Esophagus (tissue), 2 donors: ENCODE measurements at regions not wholly inside any gene's neighbourhood (a gene's known extent, or its start where the extent isn't known, plus 50 kb on each side); places are given as distances from the start of the nearest gene placed in this dataset.

Experiments
- H3K27ac ChIP-seq, 2 donors: one replicate each; pipeline ENCODE4 v1.5.1; 2013; ENCODE audit warnings: low read depth in 2 of 2, mild to moderate bottlenecking in 2 of 2, inconsistent platforms in 1 of 2, low read length in 1 of 2, moderate library complexity in 1 of 2
- H3K27me3 ChIP-seq, 2 donors: one replicate each; pipeline ENCODE4 v1.6.1; 2013; ENCODE audit warnings: low read length in 2 of 2, control low read depth in 1 of 2, mild to moderate bottlenecking in 1 of 2; ENCODE audit not compliant: insufficient read depth in 2 of 2, control insufficient read depth in 1 of 2
- H3K36me3 ChIP-seq, 2 donors: one replicate each; pipeline ENCODE4 v1.6.1; 2013; ENCODE audit warnings: low read length in 1 of 2; ENCODE audit not compliant: control insufficient read depth in 2 of 2, insufficient read depth in 2 of 2
- H3K4me1 ChIP-seq, 2 donors: one replicate each; pipeline ENCODE4 v1.6.1; 2013; ENCODE audit warnings: low read length in 1 of 2; ENCODE audit not compliant: control insufficient read depth in 2 of 2, insufficient read depth in 2 of 2
- H3K4me3 ChIP-seq, 2 donors: one replicate each; pipeline ENCODE4 v1.5.1; 2013; ENCODE audit warnings: low read length in 2 of 2, mild to moderate bottlenecking in 2 of 2, low read depth in 1 of 2, moderate library complexity in 1 of 2
- H3K9me3 ChIP-seq, 2 donors: one replicate each; pipeline ENCODE4 v1.6.1; 2013; ENCODE audit warnings: mild to moderate bottlenecking in 2 of 2, low read depth in 1 of 2, low read length in 1 of 2, moderate library complexity in 1 of 2; ENCODE audit not compliant: control insufficient read depth in 2 of 2, insufficient read depth in 1 of 2
- WGBS, 2 donors: extraction: QIAGEN DNeasy Blood & Tissue Kit; methylation state at CpG; one replicate each; pipeline ENCODE4 v1.1.7; 2013; 5-methylcytosine and 5-hydroxymethylcytosine counted together
- donor health status: healthy with polysubstance abuse.
- donor health status: Bipolar disorder and iron deficiency.

- Histone ChIP-seq H3K27ac (no peak overlapping the region), H3K27me3 (no peaks in the 10 kb centered on the region), H3K9me3 (no peaks in the 10 kb centered on the region), H3K4me1 (no peaks in the 10 kb centered on the region), H3K4me3 (no peak overlapping the region), H3K36me3 (no peaks in the 10 kb centered on the region)
- WGBS, 2 donors = 54 to 60% methylated on average over 3 of the region's 3 CpGs
Observed at GRCh38 chr16:55133654-55134053, 190.3 kb upstream of the IRX6 start.

- no peaks in the 10 kb centered on the region for H3K36me3 ChIP-seq
- no peaks in the 10 kb centered on the region for H3K9me3 ChIP-seq
- no peak overlapping the region for H3K27ac ChIP-seq
- no peaks in the 10 kb centered on the region for H3K27me3 ChIP-seq
- H3K4me3 ChIP-seq = no peak overlapping the region
- 92 to 96% methylated on average over 1 of the region's 1 CpG for WGBS, 2 donors
- H3K4me1 ChIP-seq = no peaks in the 10 kb centered on the region
Observed at GRCh38 chr16:55136356-55137150, 187.4 kb upstream of the IRX6 start.

DNA sequence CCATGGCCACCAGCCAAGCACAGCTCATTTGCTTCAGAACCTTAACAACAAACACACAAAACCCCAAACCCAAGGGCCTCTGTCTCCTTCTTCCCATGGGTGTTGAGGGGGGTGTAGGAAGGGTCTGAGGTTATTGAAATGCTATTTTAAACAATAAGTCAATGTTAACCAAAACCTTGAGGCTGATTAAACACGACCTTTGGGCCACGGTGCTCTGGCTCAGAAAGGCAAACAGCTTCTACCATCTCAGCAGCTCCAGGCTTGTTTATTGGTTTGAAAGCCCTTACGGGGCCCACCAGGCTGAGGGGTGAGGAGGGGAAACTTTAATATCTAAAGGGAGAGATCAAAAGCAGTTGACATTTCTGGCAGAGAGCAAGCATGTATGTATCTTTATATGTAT, 185.7 kb upstream of the IRX6 start:
- no peak overlapping the region for H3K27ac ChIP-seq
- WGBS, 2 donors = 52 to 58% methylated on average over 3 of the region's 3 CpGs
- H3K27me3 ChIP-seq = no peaks in the 10 kb centered on the region
- no peaks in the 10 kb centered on the region for H3K4me1 ChIP-seq
- no peak overlapping the region for H3K4me3 ChIP-seq
- H3K9me3 ChIP-seq = no peaks in the 10 kb centered on the region
- H3K36me3 ChIP-seq = no peaks in the 10 kb centered on the region

DNA sequence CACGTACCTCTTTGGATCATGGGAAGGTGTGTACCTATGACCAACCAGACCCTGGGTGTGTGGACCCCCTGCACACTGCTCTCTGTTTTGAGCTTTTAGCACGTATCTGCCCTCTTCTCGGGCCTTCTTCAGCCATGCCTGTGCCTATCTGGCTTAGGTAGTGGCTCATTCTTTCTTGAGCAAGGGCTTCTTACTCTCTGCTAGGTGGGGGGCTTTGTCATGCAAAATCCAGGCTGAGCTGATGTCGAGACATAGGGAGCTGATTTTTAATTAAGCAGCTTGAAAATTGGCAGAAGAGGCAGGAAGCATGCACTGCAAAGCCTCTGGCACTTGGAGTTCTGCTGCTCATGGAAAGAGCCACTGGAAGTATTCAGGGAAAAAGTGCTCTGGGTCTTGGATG, 181.6 kb upstream of the IRX6 start:
- Histone ChIP-seq H3K4me3 (no peak overlapping the region), H3K27me3 (no peaks in the 10 kb centered on the region), H3K9me3 (no peaks in the 10 kb centered on the region), H3K4me1 (no peaks in the 10 kb centered on the region), H3K27ac (no peak overlapping the region), H3K36me3 (no peaks in the 10 kb centered on the region)
- 65 to 77% methylated on average over 4 of the region's 4 CpGs for WGBS, 2 donors

DNA sequence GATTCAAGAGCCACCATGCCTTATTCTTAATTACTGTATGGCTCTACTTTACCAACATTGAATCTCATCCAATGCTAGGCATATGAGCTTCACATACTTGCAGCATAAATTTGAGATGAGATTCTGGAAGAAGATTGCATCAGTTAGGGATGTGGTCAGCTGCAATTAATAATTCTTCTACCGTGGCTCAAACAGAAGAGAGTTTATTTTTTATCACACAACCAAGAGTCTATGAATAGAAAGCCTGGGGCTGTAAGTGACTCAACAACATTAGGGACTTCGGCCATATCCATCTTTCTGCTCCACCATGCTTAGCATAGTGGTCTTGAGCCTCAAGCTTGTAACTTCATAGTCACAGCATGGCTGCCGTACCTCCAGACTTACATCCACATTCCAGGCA, 179.4 kb upstream of the IRX6 start:
- WGBS, 2 donors = 74 to 80% methylated on average over 3 of the region's 3 CpGs

GRCh38 chr16:55145771-55146603, 178.0 kb upstream of the IRX6 start:
- Histone ChIP-seq H3K4me3 (no peak overlapping the region), H3K27ac (no peak overlapping the region), H3K9me3 (no peaks in the 10 kb centered on the region), H3K4me1 (no peaks in the 10 kb centered on the region), H3K36me3 (no peaks in the 10 kb centered on the region), H3K27me3 (no peaks in the 10 kb centered on the region)
- WGBS, 2 donors = 79 to 87% methylated on average over 2 of the region's 2 CpGs

More for the DNA sequence above, 179.4 kb upstream of the IRX6 start:
- no peaks in the 10 kb centered on the region for H3K9me3 ChIP-seq
- H3K27me3 ChIP-seq = no peaks in the 10 kb centered on the region
- no peak overlapping the region for H3K27ac ChIP-seq
- no peak overlapping the region for H3K4me3 ChIP-seq
- H3K4me1 ChIP-seq = no peaks in the 10 kb centered on the region
- H3K36me3 ChIP-seq = no peaks in the 10 kb centered on the region

- no peaks in the 10 kb centered on the region for H3K9me3 ChIP-seq
- no peaks in the 10 kb centered on the region for H3K4me1 ChIP-seq
- H3K27me3 ChIP-seq = no peaks in the 10 kb centered on the region
- WGBS, 2 donors = 48 to 52% methylated on average over 7 of the region's 7 CpGs
- no peaks in the 10 kb centered on the region for H3K36me3 ChIP-seq
- no peak overlapping the region for H3K27ac ChIP-seq
- no peak overlapping the region for H3K4me3 ChIP-seq
Observed at GRCh38 chr16:55146966-55147365, 177.0 kb upstream of the IRX6 start.

DNA sequence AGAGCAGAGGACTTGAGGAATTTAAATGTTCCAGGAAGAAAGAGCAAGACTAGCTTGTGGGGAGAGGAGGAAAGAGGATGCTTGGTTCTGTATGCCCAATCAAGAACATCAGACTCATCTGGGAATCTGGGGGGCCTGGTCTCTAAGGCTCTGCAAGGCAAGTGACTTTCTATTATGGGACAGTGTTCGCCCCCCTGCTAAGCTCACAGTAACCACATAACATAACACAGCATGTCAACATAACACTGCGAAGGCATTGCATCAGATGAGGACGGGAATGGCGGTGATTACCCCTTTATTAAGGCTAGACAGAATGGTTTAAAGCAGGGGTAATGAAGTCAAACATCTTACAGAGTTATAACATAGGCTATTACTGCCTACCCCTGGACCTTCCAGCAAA, 176.6 kb upstream of the IRX6 start:
- H3K27ac ChIP-seq = no peak overlapping the region
- no peaks in the 10 kb centered on the region for H3K4me1 ChIP-seq
- no peaks in the 10 kb centered on the region for H3K36me3 ChIP-seq
- no peak overlapping the region for H3K4me3 ChIP-seq
- no peaks in the 10 kb centered on the region for H3K9me3 ChIP-seq
- no peaks in the 10 kb centered on the region for H3K27me3 ChIP-seq
- 90 to 96% methylated on average over 4 of the region's 4 CpGs for WGBS, 2 donors

DNA sequence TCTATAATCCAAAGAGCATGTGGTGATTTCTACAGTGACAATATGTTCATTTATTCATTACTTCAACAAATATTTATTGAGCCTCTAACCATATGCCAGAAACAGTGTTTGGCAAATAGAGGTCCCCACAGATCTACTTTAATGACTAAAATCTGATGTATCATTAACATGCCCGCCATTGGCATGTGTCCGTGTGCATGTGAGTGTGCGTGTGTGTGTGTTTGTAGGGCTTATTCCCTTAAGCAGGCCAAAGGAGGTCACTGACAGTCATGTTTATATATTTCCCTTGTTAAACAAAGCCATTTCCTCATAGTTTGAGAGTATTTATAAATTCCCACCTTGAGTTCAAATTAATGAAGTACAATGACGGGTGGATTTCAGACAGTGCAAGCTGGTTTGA, 174.4 kb upstream of the IRX6 start:
- no peaks in the 10 kb centered on the region for H3K36me3 ChIP-seq
- no peak overlapping the region for H3K4me3 ChIP-seq
- 60 to 62% methylated on average over 4 of the region's 4 CpGs for WGBS, 2 donors
- no peak overlapping the region for H3K27ac ChIP-seq
- H3K9me3 ChIP-seq = no peaks in the 10 kb centered on the region
- no peaks in the 10 kb centered on the region for H3K27me3 ChIP-seq
- H3K4me1 ChIP-seq = no peaks in the 10 kb centered on the region
